Loucy (cell line): ENCODE measurements at regions not wholly inside any gene's neighbourhood (a gene's known extent, or its start where the extent isn't known, plus 50 kb on each side); places are given as distances from the start of the nearest gene placed in this dataset.

Experiments
- H2AFZ ChIP-seq: fragments of 200-600 bp; sonication (generic); 2 replicates; pipeline ENCODE4 v1.6.0; 2016; ENCODE audit warnings: antibody characterized with exemption, mild to moderate bottlenecking, low read length, moderate library complexity
- H3F3A ChIP-seq: fragments of 200-600 bp; 2 replicates; pipeline ENCODE4 v1.6.0; 2016; ENCODE audit warnings: antibody characterized with exemption, low read depth, mild to moderate bottlenecking
- H3K27me3 ChIP-seq: fragments of 200-600 bp; sonication (generic); 2 replicates; pipeline ENCODE4 v1.6.1; 2014; ENCODE audit warnings: low read length, mild to moderate bottlenecking; ENCODE audit not compliant: insufficient read depth, poor library complexity, severe bottlenecking
- H3K36me3 ChIP-seq: fragments of 200-600 bp; sonication (generic); 2 replicates; pipeline ENCODE4 v1.6.1; 2016; ENCODE audit warnings: low read length; ENCODE audit not compliant: insufficient read depth
- H3K4me1 ChIP-seq: fragments of 200-600 bp; sonication (generic); 2 replicates; pipeline ENCODE4 v1.5.1; 2014; ENCODE audit warnings: low read length, mild to moderate bottlenecking; ENCODE audit not compliant: insufficient read depth, poor library complexity, severe bottlenecking
- H3K4me2 ChIP-seq: fragments of 200-600 bp; sonication (generic); 2 replicates; pipeline ENCODE4 v1.6.0; 2014; ENCODE audit warnings: antibody characterized with exemption, low read length, low read depth, mild to moderate bottlenecking; ENCODE audit not compliant: poor library complexity, severe bottlenecking
- H3K4me3 ChIP-seq: fragments of 200-600 bp; sonication (generic); 2 replicates; pipeline ENCODE4 v1.5.1; 2014; ENCODE audit warnings: low read length, mild to moderate bottlenecking, mixed read lengths; ENCODE audit not compliant: poor library complexity, severe bottlenecking
- H3K79me2 ChIP-seq: fragments of 200-600 bp; sonication (generic); 2 replicates; pipeline ENCODE4 v1.6.1; 2014; ENCODE audit warnings: low read length; ENCODE audit not compliant: insufficient read depth
- H3K9ac ChIP-seq: fragments of 200-600 bp; sonication (generic); 2 replicates; pipeline ENCODE4 v1.6.0; 2014; ENCODE audit warnings: mild to moderate bottlenecking, low read depth, low read length, moderate library complexity; ENCODE audit not compliant: poor library complexity, severe bottlenecking
- H3K9me2 ChIP-seq: fragments of 200-600 bp; sonication (generic); replicated peaks from 2 replicates; pipeline ENCODE4 v1.6.1; 2016; ENCODE audit warnings: low read depth, low read length, mixed read lengths
- H3K9me3 ChIP-seq: fragments of 200-600 bp; sonication (generic); 2 replicates; pipeline ENCODE4 v1.6.1; 2014; ENCODE audit warnings: mild to moderate bottlenecking, antibody characterized with exemption, low read length, low read depth; ENCODE audit not compliant: insufficient read depth
- H4K20me1 ChIP-seq: fragments of 200-600 bp; sonication (generic); 2 replicates; pipeline ENCODE4 v1.6.0; 2014; ENCODE audit warnings: antibody characterized with exemption, low read length, mild to moderate bottlenecking; ENCODE audit not compliant: insufficient read depth, poor library complexity, severe bottlenecking
- CTCF ChIP-seq: fragments of 200-600 bp; sonication (generic); conservative IDR thresholded peaks from 2 replicates; pipeline ENCODE4 v1.5.1; 2014; ENCODE audit warnings: mild to moderate bottlenecking, antibody characterized with exemption, low read length
- EZH2phosphoT487 ChIP-seq: fragments of 200-600 bp; IDR thresholded peaks from 2 replicates; pipeline ENCODE4 v1.6.1; 2018; ENCODE audit warnings: antibody characterized with exemption, mild to moderate bottlenecking, moderate library complexity, borderline replicate concordance

- TF ChIP-seq CTCF = no peak
- no peak for TF ChIP-seq EZH2phosphoT487
- no peaks in the 10 kb centered on the region for H3F3A ChIP-seq
- H3K4me1 ChIP-seq = no peaks in the 10 kb centered on the region
- H3K79me2 ChIP-seq = no peaks in the 10 kb centered on the region
- no peaks in the 10 kb centered on the region for H3K9me2 ChIP-seq
- H3K4me2 ChIP-seq = no peak overlapping the region
- no peaks in the 10 kb centered on the region for H3K27me3 ChIP-seq
- H3K9me3 ChIP-seq = no peaks in the 10 kb centered on the region
- no peaks in the 10 kb centered on the region for H3K36me3 ChIP-seq
- H3K9ac ChIP-seq = no peak overlapping the region
- H2AFZ ChIP-seq = no peak overlapping the region
- no peaks in the 10 kb centered on the region for H4K20me1 ChIP-seq
- no peak overlapping the region for H3K4me3 ChIP-seq
These were observed 142.0 kb upstream of the NTM start for GRCh38 chr11:131228378-131228777.

- no peaks in the 10 kb centered on the region for H3K4me1 ChIP-seq
- no peak overlapping the region for H3K4me3 ChIP-seq
- TF ChIP-seq EZH2phosphoT487 = no peak
- no peak for TF ChIP-seq CTCF
- H3K9ac ChIP-seq = no peak overlapping the region
- no peaks in the 10 kb centered on the region for H3K9me3 ChIP-seq
- H3K4me2 ChIP-seq = no peak overlapping the region
- no peaks in the 10 kb centered on the region for H3K27me3 ChIP-seq
- H3K79me2 ChIP-seq = no peaks in the 10 kb centered on the region
- no peak overlapping the region for H2AFZ ChIP-seq
- no peaks in the 10 kb centered on the region for H3F3A ChIP-seq
- no peaks in the 10 kb centered on the region for H4K20me1 ChIP-seq
- H3K36me3 ChIP-seq = no peaks in the 10 kb centered on the region
- no peaks in the 10 kb centered on the region for H3K9me2 ChIP-seq
These were observed 141.2 kb upstream of the NTM start for GRCh38 chr11:131229221-131229620.

GRCh38 chr11:131231317-131231940, 139.0 kb upstream of the NTM start:
- Histone ChIP-seq H3K36me3 (no peaks in the 10 kb centered on the region), H3K79me2 (no peaks in the 10 kb centered on the region)

More at GRCh38 chr11:131231317-131231940, 139.0 kb upstream of the NTM start:
- TF ChIP-seq EZH2phosphoT487 = no peak
- no peak for TF ChIP-seq CTCF
- Histone ChIP-seq H2AFZ (no peak overlapping the region), H3K9me3 (no peaks in the 10 kb centered on the region), H4K20me1 (no peaks in the 10 kb centered on the region), H3K4me2 (no peak overlapping the region), H3K27me3 (no peaks in the 10 kb centered on the region), H3K9me2 (no peaks in the 10 kb centered on the region), H3K4me1 (no peaks in the 10 kb centered on the region), H3K9ac (no peak overlapping the region), H3K4me3 (no peak overlapping the region), H3F3A (no peaks in the 10 kb centered on the region)
